AG10803 (cell line): ENCODE measurements at regions not wholly inside any gene's neighbourhood (a gene's known extent, or its start where the extent isn't known, plus 50 kb on each side); places are given as distances from the start of the nearest gene placed in this dataset.

Experiments used
- DNase-seq: peaks from one replicate; pipeline ENCODE4 v3.0.0; 2010; ENCODE audit warnings: low read depth
- H3K4me3 ChIP-seq: 2 replicates; pipeline ENCODE4 v1.5.1; 2011; ENCODE audit warnings: mild to moderate bottlenecking, low read length, control low read depth
- TF ChIP-seq, protein P1 (sequence below): conservative IDR thresholded peaks from 2 replicates; pipeline ENCODE4 v1.5.1; 2011; ENCODE audit warnings: mild to moderate bottlenecking, low read length, control low read depth, inconsistent platforms

- TF ChIP-seq, protein P1, sequence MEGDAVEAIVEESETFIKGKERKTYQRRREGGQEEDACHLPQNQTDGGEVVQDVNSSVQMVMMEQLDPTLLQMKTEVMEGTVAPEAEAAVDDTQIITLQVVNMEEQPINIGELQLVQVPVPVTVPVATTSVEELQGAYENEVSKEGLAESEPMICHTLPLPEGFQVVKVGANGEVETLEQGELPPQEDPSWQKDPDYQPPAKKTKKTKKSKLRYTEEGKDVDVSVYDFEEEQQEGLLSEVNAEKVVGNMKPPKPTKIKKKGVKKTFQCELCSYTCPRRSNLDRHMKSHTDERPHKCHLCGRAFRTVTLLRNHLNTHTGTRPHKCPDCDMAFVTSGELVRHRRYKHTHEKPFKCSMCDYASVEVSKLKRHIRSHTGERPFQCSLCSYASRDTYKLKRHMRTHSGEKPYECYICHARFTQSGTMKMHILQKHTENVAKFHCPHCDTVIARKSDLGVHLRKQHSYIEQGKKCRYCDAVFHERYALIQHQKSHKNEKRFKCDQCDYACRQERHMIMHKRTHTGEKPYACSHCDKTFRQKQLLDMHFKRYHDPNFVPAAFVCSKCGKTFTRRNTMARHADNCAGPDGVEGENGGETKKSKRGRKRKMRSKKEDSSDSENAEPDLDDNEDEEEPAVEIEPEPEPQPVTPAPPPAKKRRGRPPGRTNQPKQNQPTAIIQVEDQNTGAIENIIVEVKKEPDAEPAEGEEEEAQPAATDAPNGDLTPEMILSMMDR: no peak
- no peak for DNase-seq
These were observed 258.0 kb downstream of the NSG2 start for GRCh38 chr5:174303437-174304045.

DNA sequence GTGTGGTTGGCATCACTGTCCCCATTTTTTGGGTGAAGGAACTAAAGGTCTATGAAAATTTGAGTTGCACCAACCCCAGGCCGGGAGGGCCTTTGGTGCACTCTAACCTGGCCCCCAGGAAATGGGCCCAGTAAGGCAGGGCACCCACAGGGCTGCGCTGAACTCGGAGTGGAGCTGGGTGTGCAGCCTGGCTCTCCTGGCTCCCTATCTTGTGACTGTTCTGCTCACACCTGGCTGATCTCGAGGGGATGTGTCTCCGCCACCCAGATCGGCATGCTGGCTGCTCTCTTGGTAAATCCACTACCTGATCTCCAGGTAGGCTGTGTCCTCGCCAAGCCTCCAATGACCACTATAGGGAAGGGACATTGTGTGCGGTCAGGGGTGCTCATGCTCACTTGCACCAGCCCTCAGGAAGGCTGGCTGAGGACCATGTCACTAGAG, 259.8 kb downstream of the NSG2 start:
- TF ChIP-seq, protein P1: no peak
- no peak for DNase-seq
- no peak overlapping the region for H3K4me3 ChIP-seq

More at GRCh38 chr5:174303437-174304045, 258.0 kb downstream of the NSG2 start:
- no peak overlapping the region for H3K4me3 ChIP-seq

GRCh38 chr5:174306345-174307030, 261.0 kb downstream of the NSG2 start:
- DNase-seq: no peak
- H3K4me3 ChIP-seq: no peak overlapping the region
- TF ChIP-seq, protein P1: no peak

- H3K4me3 ChIP-seq: no peak overlapping the region
- DNase-seq: no peak
- TF ChIP-seq, protein P1: no peak
These were observed 261.5 kb downstream of the NSG2 start for GRCh38 chr5:174307031-174307408.

DNA sequence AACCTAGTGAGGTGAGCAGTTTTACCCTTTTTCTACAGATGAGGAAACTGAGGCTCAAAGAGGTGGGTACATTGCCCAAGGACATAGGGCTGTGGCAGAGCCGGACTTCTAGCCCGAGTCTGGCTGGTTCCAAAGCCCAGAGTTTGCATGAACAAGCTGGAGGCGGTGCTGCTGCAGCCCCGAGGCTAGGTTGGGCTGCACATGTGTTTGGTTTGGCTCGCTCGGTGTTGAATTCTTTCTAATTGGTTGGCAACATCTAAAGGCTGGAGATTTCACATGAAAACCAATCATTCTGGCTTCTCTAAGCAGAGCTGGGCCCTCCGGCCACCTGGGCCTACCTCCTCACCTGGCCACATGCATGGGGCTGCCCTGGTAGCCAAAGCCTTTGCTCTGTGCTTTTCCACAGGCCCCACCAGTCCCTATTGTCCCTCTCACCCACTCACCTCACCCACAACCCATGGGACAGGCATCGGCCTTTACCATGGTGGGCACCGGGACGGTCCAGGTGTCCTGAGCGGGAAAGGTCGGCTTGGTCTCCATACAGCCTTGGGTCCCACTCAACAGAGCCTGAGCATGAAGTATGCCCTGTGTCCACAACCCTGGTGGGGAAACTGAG, 262.3 kb downstream of the NSG2 start:
- TF ChIP-seq, protein P1: no peak
- H3K4me3 ChIP-seq: no peak overlapping the region
- DNase-seq: no peak

DNA sequence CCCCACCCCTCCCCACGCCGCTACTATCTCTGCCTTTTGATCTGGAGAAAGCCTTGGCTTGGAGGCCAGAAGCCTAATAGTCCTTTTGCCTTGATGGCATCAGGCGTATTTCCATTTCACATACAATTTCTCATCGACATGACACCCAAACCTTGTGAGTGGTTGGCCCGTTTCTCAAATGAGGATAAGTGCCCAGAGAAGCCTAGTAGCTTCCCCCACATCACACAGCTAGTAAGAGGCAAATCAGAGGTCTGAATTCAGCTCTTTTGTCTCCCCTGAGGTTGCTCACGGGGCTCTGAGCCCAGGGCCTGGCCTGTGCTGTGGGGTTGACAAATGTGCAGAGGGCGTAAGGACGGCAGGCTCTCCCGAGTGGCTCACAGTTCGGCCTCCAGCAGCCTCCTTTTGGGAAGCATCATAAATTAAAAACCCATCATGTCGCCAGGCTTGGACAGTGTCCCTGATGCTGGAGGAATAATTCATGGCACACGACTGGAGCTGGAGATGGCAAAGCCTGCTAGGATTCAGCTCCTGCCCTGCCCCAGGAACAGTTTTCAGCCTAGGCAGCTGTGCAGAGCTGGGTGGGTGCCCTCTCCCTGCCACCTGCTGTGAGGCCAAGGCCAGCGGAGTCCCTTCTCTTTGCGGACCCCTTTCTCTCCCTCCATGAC, 263.8 kb downstream of the NSG2 start:
- no peak overlapping the region for H3K4me3 ChIP-seq
- no peak for DNase-seq
- TF ChIP-seq, protein P1: no peak

DNA sequence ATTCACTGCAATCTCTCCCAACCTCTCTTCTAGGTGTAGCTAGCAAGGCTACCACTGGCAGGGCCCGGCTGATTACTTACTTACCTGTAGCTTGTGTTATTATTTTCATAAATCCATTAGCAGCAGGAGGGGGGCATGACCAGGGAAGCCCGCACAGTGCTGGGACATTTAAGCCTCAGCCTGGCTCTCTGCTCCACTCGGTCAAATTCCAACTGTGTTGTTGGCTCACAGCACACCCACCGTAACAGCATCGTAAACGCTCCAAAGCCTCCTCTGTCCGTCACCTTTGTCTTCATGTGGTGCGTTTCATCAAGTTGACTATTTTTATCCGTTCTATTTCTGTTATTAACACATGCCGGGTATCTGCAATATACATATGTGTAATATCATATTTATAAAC, 264.7 kb downstream of the NSG2 start:
- DNase-seq: no peak
- no peak overlapping the region for H3K4me3 ChIP-seq
- TF ChIP-seq, protein P1: no peak
